ENCODE measurements at regions not wholly inside any gene's neighbourhood (a gene's known extent, or its start where the extent isn't known, plus 50 kb on each side); places are given as distances from the start of the nearest gene placed in this dataset.

DNA sequence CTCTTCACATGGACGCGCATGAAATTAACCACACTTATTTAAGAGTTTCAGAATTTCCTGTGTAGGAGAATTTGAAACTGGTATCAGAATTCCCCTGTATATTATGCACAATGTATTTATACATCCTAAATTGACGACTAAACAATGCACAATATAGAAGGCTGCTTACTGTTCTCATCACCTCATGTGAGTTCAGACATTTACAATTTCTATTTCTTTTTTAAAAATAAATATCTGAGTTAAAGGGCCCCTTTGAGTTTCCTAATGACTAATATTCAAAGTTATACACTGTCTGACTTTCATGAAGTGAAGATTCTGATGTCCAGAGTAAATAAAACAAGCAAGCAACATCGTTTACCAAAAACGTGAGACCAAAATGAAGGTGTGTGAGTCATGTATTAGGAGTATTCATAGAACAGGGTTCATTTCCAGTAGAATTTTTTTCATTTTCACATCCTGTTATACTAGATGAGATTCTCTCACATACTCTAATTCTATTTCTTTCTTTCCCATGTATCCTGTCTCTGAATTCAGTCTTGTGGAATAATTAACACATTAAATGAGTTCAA, 406.2 kb downstream of the NUP35 start:
- TF ChIP-seq, protein P1, sequence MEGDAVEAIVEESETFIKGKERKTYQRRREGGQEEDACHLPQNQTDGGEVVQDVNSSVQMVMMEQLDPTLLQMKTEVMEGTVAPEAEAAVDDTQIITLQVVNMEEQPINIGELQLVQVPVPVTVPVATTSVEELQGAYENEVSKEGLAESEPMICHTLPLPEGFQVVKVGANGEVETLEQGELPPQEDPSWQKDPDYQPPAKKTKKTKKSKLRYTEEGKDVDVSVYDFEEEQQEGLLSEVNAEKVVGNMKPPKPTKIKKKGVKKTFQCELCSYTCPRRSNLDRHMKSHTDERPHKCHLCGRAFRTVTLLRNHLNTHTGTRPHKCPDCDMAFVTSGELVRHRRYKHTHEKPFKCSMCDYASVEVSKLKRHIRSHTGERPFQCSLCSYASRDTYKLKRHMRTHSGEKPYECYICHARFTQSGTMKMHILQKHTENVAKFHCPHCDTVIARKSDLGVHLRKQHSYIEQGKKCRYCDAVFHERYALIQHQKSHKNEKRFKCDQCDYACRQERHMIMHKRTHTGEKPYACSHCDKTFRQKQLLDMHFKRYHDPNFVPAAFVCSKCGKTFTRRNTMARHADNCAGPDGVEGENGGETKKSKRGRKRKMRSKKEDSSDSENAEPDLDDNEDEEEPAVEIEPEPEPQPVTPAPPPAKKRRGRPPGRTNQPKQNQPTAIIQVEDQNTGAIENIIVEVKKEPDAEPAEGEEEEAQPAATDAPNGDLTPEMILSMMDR (IDR thresholded peaks at IDR 0.05; ENCODE audit: extremely low read depth in 1 of 2, insufficient read depth in 1 of 2, low read depth in 1 of 2, low read length in 2 of 2), result no peak
- TF ChIP-seq POLR2AphosphoS5 (IDR thresholded peaks at IDR 0.05; ENCODE audit: insufficient read depth, low read depth, low read length) (no peak), EZH2 (IDR thresholded peaks at IDR 0.05; ENCODE audit: borderline replicate concordance, low read depth, low read length, severe bottlenecking) (no peak), MYC (IDR thresholded peaks at IDR 0.05; ENCODE audit: low read depth, low read length) (no peak), POLR2A (IDR thresholded peaks at IDR 0.05; ENCODE audit: low read depth, low read length) (no peak)

All from endothelial cell of umbilical vein (primary cell).